PC-3 (cell line): ENCODE measurements at regions not wholly inside any gene's neighbourhood (a gene's known extent, or its start where the extent isn't known, plus 50 kb on each side); places are given as distances from the start of the nearest gene placed in this dataset.

Experiments used
- ATAC-seq: fragments of 200-7000 bp; cut with Tn5 transposase; 2 replicates; pipeline ENCODE4 v1.9.1; 2020; ENCODE audit warnings: mild to moderate bottlenecking, moderate library complexity
- BruUV-seq: library from RNA; stranded (reverse); fragments of 400-500 nt; replicated peaks from 2 replicates; lab custom pipeline; 2021; lab: Mats Ljungman, UMichigan
- CTCF ChIA-PET: fragments of 300-600 bp; sonication (Branson Sonifier 250); formaldehyde crosslinking; loops from one replicate; lab custom pipeline; 2022; ENCODE audit warnings: antibody characterized with exemption; lab: Charles Lee
- POLR2A ChIA-PET: fragments of 300-600 bp; sonication (Branson Sonifier 250); formaldehyde crosslinking; loops from one replicate; lab custom pipeline; 2022; ENCODE audit warnings: antibody characterized with exemption; ENCODE audit not compliant: unreplicated experiment; lab: Charles Lee
- DNase-seq: peaks from one replicate; pipeline ENCODE4 v3.0.0-alpha.2; 2015
- H2AFZ ChIP-seq: fragments of 300-600 bp; sonication (generic); 2 replicates; pipeline ENCODE4 v1.6.0; 2016; ENCODE audit warnings: antibody characterized with exemption, low read length
- H3F3A ChIP-seq: fragments of 300-600 bp; sonication (generic); one replicate; pipeline ENCODE4 v1.6.0; 2017; ENCODE audit warnings: antibody characterized with exemption, low read length, control low read depth, mild to moderate bottlenecking; ENCODE audit not compliant: unreplicated experiment
- H3K27ac ChIP-seq: fragments of 300-600 bp; sonication (generic); 2 replicates; pipeline ENCODE4 v1.5.1; 2016; ENCODE audit warnings: mild to moderate bottlenecking, low read length
- H3K27me3 ChIP-seq: fragments of 300-600 bp; sonication (generic); 2 replicates; pipeline ENCODE4 v1.6.1; 2016; ENCODE audit warnings: low read length, mixed read lengths
- H3K36me3 ChIP-seq: fragments of 300-600 bp; sonication (generic); 2 replicates; pipeline ENCODE4 v1.6.1; 2016; ENCODE audit warnings: low read depth, mixed run types, low read length, mixed read lengths
- H3K4me1 ChIP-seq: fragments of 300-600 bp; sonication (generic); 2 replicates; pipeline ENCODE4 v1.5.1; 2016; ENCODE audit warnings: low read length; ENCODE audit not compliant: insufficient read depth
- H3K4me2 ChIP-seq: fragments of 300-600 bp; sonication (generic); 2 replicates; pipeline ENCODE4 v1.6.0; 2016; ENCODE audit warnings: low read length
- H3K4me3 ChIP-seq: fragments of 300-600 bp; sonication (generic); 2 replicates; pipeline ENCODE4 v1.5.1; 2016; ENCODE audit warnings: mild to moderate bottlenecking, low read length, mixed read lengths
- H3K79me2 ChIP-seq: fragments of 300-600 bp; sonication (generic); 2 replicates; pipeline ENCODE4 v1.6.1; 2017; ENCODE audit warnings: low read length, mixed read lengths
- H3K9ac ChIP-seq: fragments of 300-600 bp; sonication (generic); 2 replicates; pipeline ENCODE4 v1.6.0; 2016; ENCODE audit warnings: mild to moderate bottlenecking, low read length
- H3K9me2 ChIP-seq: fragments of 300-600 bp; sonication (generic); replicated peaks from 2 replicates; pipeline ENCODE4 v1.6.1; 2016; ENCODE audit warnings: mixed run types, low read length, mixed read lengths
- H3K9me3 ChIP-seq: fragments of 300-600 bp; sonication (generic); 2 replicates; pipeline ENCODE4 v1.6.1; 2016; ENCODE audit warnings: low read length, mixed read lengths
- H4K20me1 ChIP-seq: fragments of 300-600 bp; sonication (generic); 2 replicates; pipeline ENCODE4 v1.6.1; 2016; ENCODE audit warnings: low read length, mixed read lengths
- CTCF ChIP-seq: fragments of 300-600 bp; sonication (generic); conservative IDR thresholded peaks from 2 replicates; pipeline ENCODE4 v1.5.1; 2017; ENCODE audit warnings: antibody characterized with exemption, low read depth, mild to moderate bottlenecking, low read length
- EZH2 ChIP-seq: fragments of 300-600 bp; sonication (generic); IDR thresholded peaks from one replicate; pipeline ENCODE4 v1.6.1; 2017; ENCODE audit warnings: antibody characterized with exemption, mild to moderate bottlenecking, low read length; ENCODE audit not compliant: unreplicated experiment
- EZH2phosphoT487 ChIP-seq: fragments of 300-600 bp; sonication (generic); IDR thresholded peaks from 2 replicates; pipeline ENCODE4 v1.6.1; 2018; ENCODE audit warnings: mild to moderate bottlenecking, antibody characterized with exemption, low read length, borderline replicate concordance
- intact Hi-C: fragments of 100-400 bp; cut with micrococcal nuclease; formaldehyde crosslinking; loops from 2 replicates; pipeline ENCODE4 v1.9.0; 2023

- Histone ChIP-seq H3K4me2 (no peak overlapping the region), H3K36me3 (no peaks in the 10 kb centered on the region), H3K9me2 (no peaks in the 10 kb centered on the region), H3K27ac (no peak overlapping the region), H3K79me2 (no peaks in the 10 kb centered on the region), H4K20me1 (no peaks in the 10 kb centered on the region), H3K9me3 (no peaks in the 10 kb centered on the region), H3K4me1 (no peaks in the 10 kb centered on the region), H3K4me3 (no peak overlapping the region), H3K27me3 (no peaks in the 10 kb centered on the region), H3F3A (no peaks in the 10 kb centered on the region), H2AFZ (no peak overlapping the region), H3K9ac (no peak overlapping the region)
- ATAC-seq: no peak
- DNase-seq: no peak
- ChIA-PET CTCF (no interaction called here), POLR2A (no interaction called here)
- no peak for TF ChIP-seq EZH2
- no peak for TF ChIP-seq EZH2phosphoT487
- no peak for TF ChIP-seq CTCF
- intact Hi-C loops: no loop called here
- BruUV-seq: no TSS peak
Observed at GRCh38 chr6:94902974-94903628, 674.2 kb upstream of the MANEA start.

GRCh38 chr6:94899191-94899590, 678.1 kb upstream of the MANEA start:
- no peak overlapping the region for H2AFZ ChIP-seq
- TF ChIP-seq EZH2phosphoT487 (no peak), CTCF (no peak)
- H3K4me2 ChIP-seq: no peak overlapping the region
- H3K27me3 ChIP-seq: no peaks in the 10 kb centered on the region
- no peaks in the 10 kb centered on the region for H3F3A ChIP-seq
- POLR2A ChIA-PET: no interaction called here
- no peaks in the 10 kb centered on the region for H3K4me1 ChIP-seq
- H3K4me3 ChIP-seq: no peak overlapping the region
- H3K9me2 ChIP-seq: no peaks in the 10 kb centered on the region
- ATAC-seq: no peak
- CTCF ChIA-PET: no interaction called here
- H3K36me3 ChIP-seq: no peaks in the 10 kb centered on the region
- no peaks in the 10 kb centered on the region for H4K20me1 ChIP-seq
- intact Hi-C loops: no loop called here
- no peaks in the 10 kb centered on the region for H3K9me3 ChIP-seq
- H3K9ac ChIP-seq: no peak overlapping the region
- no peak overlapping the region for H3K27ac ChIP-seq
- no peaks in the 10 kb centered on the region for H3K79me2 ChIP-seq
- no peak for DNase-seq
- BruUV-seq: no TSS peak

- Histone ChIP-seq H4K20me1 (no peaks in the 10 kb centered on the region), H3K9me2 (no peaks in the 10 kb centered on the region), H3K9me3 (no peaks in the 10 kb centered on the region), H3K27me3 (no peaks in the 10 kb centered on the region), H3K27ac (no peak overlapping the region), H2AFZ (no peak overlapping the region), H3K4me2 (no peak overlapping the region), H3K4me1 (no peaks in the 10 kb centered on the region), H3K9ac (no peak overlapping the region), H3K36me3 (no peaks in the 10 kb centered on the region), H3K4me3 (no peak overlapping the region), H3F3A (no peaks in the 10 kb centered on the region), H3K79me2 (no peaks in the 10 kb centered on the region)
- DNase-seq: no peak
- no TSS peak for BruUV-seq
- ChIA-PET POLR2A (no interaction called here), CTCF (no interaction called here)
- intact Hi-C loops: no loop called here
- TF ChIP-seq EZH2phosphoT487: no peak
- no peak for TF ChIP-seq CTCF
- no peak for TF ChIP-seq EZH2
- no peak for ATAC-seq
Observed at GRCh38 chr6:94894300-94894699, 683.0 kb upstream of the MANEA start.
